GM12872 (cell line): ENCODE measurements at regions not wholly inside any gene's neighbourhood (a gene's known extent, or its start where the extent isn't known, plus 50 kb on each side); places are given as distances from the start of the nearest gene placed in this dataset.

Experiments
- CTCF ChIP-seq: IDR thresholded peaks from 3 replicates; pipeline ENCODE4 v1.5.1; 2011; ENCODE audit warnings: low read depth, mild to moderate bottlenecking, low read length, moderate library complexity; ENCODE audit not compliant: insufficient read depth

- TF ChIP-seq CTCF: no peak
These were observed 342.6 kb upstream of the B3GAT1 start for GRCh38 chr11:134754521-134755198.

GRCh38 chr11:134753771-134754520, 341.9 kb upstream of the B3GAT1 start:
- TF ChIP-seq CTCF: no peak

- TF ChIP-seq CTCF: no peak
These were observed 341.1 kb upstream of the B3GAT1 start for GRCh38 chr11:134752964-134753770.

- no peak for TF ChIP-seq CTCF
These were observed 340.5 kb upstream of the B3GAT1 start for GRCh38 chr11:134752526-134752925.

- no peak for TF ChIP-seq CTCF
These were observed 339.7 kb upstream of the B3GAT1 start for GRCh38 chr11:134751766-134752165.

GRCh38 chr11:134751031-134751585, 339.1 kb upstream of the B3GAT1 start:
- TF ChIP-seq CTCF: no peak

GRCh38 chr11:134750619-134751018, 338.6 kb upstream of the B3GAT1 start:
- TF ChIP-seq CTCF: no peak
